ENCODE measurements at regions not wholly inside any gene's neighbourhood (a gene's known extent, or its start where the extent isn't known, plus 50 kb on each side); places are given as distances from the start of the nearest gene placed in this dataset.

GRCh38 chr10:124165827-124166226 lies 72.4 kb upstream of the CHST15 start:
- Mint-ChIP-seq H3K27ac (no peak overlapping the region), H3K4me3 (no peak overlapping the region), H3K27me3 (ENCODE audit: insufficient read depth, low read depth, poor library complexity) (peaks cover 10% of the 10 kb centered on the region), H3K36me3 (ENCODE audit: low read depth) (no peaks in the 10 kb centered on the region), H3K4me1 (peaks cover 9% of the 10 kb centered on the region), H3K9me3 (no peaks in the 10 kb centered on the region; the same call in 1 of the 3 replicates)
- Histone ChIP-seq H3F3A (replicated peaks; ENCODE audit: low read depth) (no peaks in the 10 kb centered on the region), H3K4me3 (no peak overlapping the region), H3K4me1 (ENCODE audit: insufficient read depth) (no peaks in the 10 kb centered on the region), H4K20me1 (replicated peaks; ENCODE audit: insufficient read depth) (no peaks in the 10 kb centered on the region), H2AFZ (no peak overlapping the region), H3K4me2 (no peak overlapping the region), H3K79me2 (replicated peaks; ENCODE audit: insufficient read depth) (no peaks in the 10 kb centered on the region), H3K9me2 (ENCODE audit: insufficient read depth) (no peaks in the 10 kb centered on the region), H3K36me3 (ENCODE audit: insufficient read depth) (no peaks in the 10 kb centered on the region), H3K27ac (ENCODE audit: low read depth) (no peak overlapping the region), H3K27me3 (ENCODE audit: insufficient read depth) (no peaks in the 10 kb centered on the region)
- DNase-seq (ENCODE audit: low spot score) (no peak), ATAC-seq (no peak)
- TF ChIP-seq EZH2 (IDR thresholded peaks at IDR 0.05; ENCODE audit: low read depth, unreplicated experiment) = no peak
- TF ChIP-seq REST (IDR thresholded peaks at IDR 0.05; ENCODE audit: unreplicated experiment) = no peak

- no peaks in the 10 kb centered on the region for H3F3A ChIP-seq (replicated peaks; ENCODE audit: low read depth)
- Mint-ChIP-seq H3K4me1 (peaks cover 12% of the 10 kb centered on the region), H3K9me3 (no peaks in the 10 kb centered on the region; the same call in 1 of the 3 replicates), H3K4me3 (no peak overlapping the region), H3K36me3 (ENCODE audit: low read depth) (no peaks in the 10 kb centered on the region), H3K27me3 (ENCODE audit: insufficient read depth, low read depth, poor library complexity) (peaks cover 12% of the 10 kb centered on the region), H3K27ac (no peak overlapping the region)
- no peak for TF ChIP-seq JUNB (IDR thresholded peaks at IDR 0.05; ENCODE audit: unreplicated experiment)
- TF ChIP-seq REST (IDR thresholded peaks at IDR 0.05; ENCODE audit: unreplicated experiment) = no peak
- no peak for TF ChIP-seq CREB1 (CRISPR knock-in tag; IDR thresholded peaks at IDR 0.05; ENCODE audit: low read depth)
- no peak for ATAC-seq
- no peak for DNase-seq (ENCODE audit: low spot score)
- no peaks in the 10 kb centered on the region for H3K27me3 ChIP-seq (ENCODE audit: insufficient read depth)
- no peak overlapping the region for H2AFZ ChIP-seq
- H3K4me3 ChIP-seq = no peak overlapping the region
- H3K9me2 ChIP-seq (ENCODE audit: insufficient read depth) = no peaks in the 10 kb centered on the region
- H3K79me2 ChIP-seq (replicated peaks; ENCODE audit: insufficient read depth) = no peaks in the 10 kb centered on the region
- H3K36me3 ChIP-seq (ENCODE audit: insufficient read depth) = no peaks in the 10 kb centered on the region
- peaks cover 3% of the 10 kb centered on the region; the same call in 1 of the 2 replicates for H3K4me1 ChIP-seq (ENCODE audit: insufficient read depth)
- no peak overlapping the region for H3K4me2 ChIP-seq
- H3K27ac ChIP-seq (ENCODE audit: low read depth) = no peak overlapping the region
- H4K20me1 ChIP-seq (replicated peaks; ENCODE audit: insufficient read depth) = no peaks in the 10 kb centered on the region
Measured at GRCh38 chr10:124165311-124165710, 71.9 kb upstream of the CHST15 start.
